ENCODE measurements at regions not wholly inside any gene's neighbourhood (a gene's known extent, or its start where the extent isn't known, plus 50 kb on each side); places are given as distances from the start of the nearest gene placed in this dataset.

GRCh38 chr7:85947767-85948166 is 695.9 kb upstream of the GRM3 start:
- Histone ChIP-seq H3K9me3 (peaks cover 11% of the 10 kb centered on the region), H3K4me1 (no peaks in the 10 kb centered on the region), H3K4me3 (no peak overlapping the region), H3K36me3 (no peaks in the 10 kb centered on the region), H3K27ac (no peak overlapping the region), H3K27me3 (no peaks in the 10 kb centered on the region)
- ATAC-seq (no peak), DNase-seq (no peak)
- intact Hi-C loops (cut with DNase I), result no loop called here
- TF ChIP-seq CTCF (IDR thresholded peaks at IDR 0.05), result no peak

- DNase-seq (no peak), ATAC-seq (no peak)
- Histone ChIP-seq H3K9me3 (no peaks in the 10 kb centered on the region), H3K4me3 (no peak overlapping the region), H3K27ac (no peak overlapping the region), H3K27me3 (no peaks in the 10 kb centered on the region), H3K4me1 (no peaks in the 10 kb centered on the region), H3K36me3 (no peaks in the 10 kb centered on the region)
- intact Hi-C loops (cut with DNase I), result no loop called here
- no peak for TF ChIP-seq CTCF (IDR thresholded peaks at IDR 0.05)
Measured at GRCh38 chr7:85940798-85941197, 702.9 kb upstream of the GRM3 start.

- Histone ChIP-seq H3K27me3 (no peaks in the 10 kb centered on the region), H3K4me1 (no peaks in the 10 kb centered on the region), H3K9me3 (no peaks in the 10 kb centered on the region), H3K36me3 (no peaks in the 10 kb centered on the region), H3K4me3 (no peak overlapping the region), H3K27ac (no peak overlapping the region)
- DNase-seq (no peak), ATAC-seq (no peak)
- intact Hi-C loops (cut with DNase I), result no loop called here
- TF ChIP-seq CTCF (IDR thresholded peaks at IDR 0.05), result no peak
Measured at GRCh38 chr7:85931919-85932318, 711.8 kb upstream of the GRM3 start.

- Histone ChIP-seq H3K27me3 (no peaks in the 10 kb centered on the region), H3K36me3 (no peaks in the 10 kb centered on the region), H3K4me3 (no peak overlapping the region), H3K27ac (no peak overlapping the region), H3K9me3 (no peaks in the 10 kb centered on the region), H3K4me1 (no peaks in the 10 kb centered on the region)
- intact Hi-C loops (cut with DNase I), result no loop called here
- no peak for DNase-seq
- no peak for TF ChIP-seq CTCF (IDR thresholded peaks at IDR 0.05)
- ATAC-seq, result no peak
Measured at GRCh38 chr7:85928500-85928899, 715.2 kb upstream of the GRM3 start.

- DNase-seq (no peak), ATAC-seq (no peak)
- TF ChIP-seq CTCF (IDR thresholded peaks at IDR 0.05), result no peak
- no peaks in the 10 kb centered on the region for H3K9me3 ChIP-seq
- H3K27ac ChIP-seq, result no peak overlapping the region
- no peak overlapping the region for H3K4me3 ChIP-seq
- no peaks in the 10 kb centered on the region for H3K27me3 ChIP-seq
- intact Hi-C loops (cut with DNase I), result no loop called here
- H3K36me3 ChIP-seq, result no peaks in the 10 kb centered on the region
- no peaks in the 10 kb centered on the region for H3K4me1 ChIP-seq
Measured at GRCh38 chr7:85927226-85927625, 716.5 kb upstream of the GRM3 start.

- DNase-seq, result no peak
- intact Hi-C loops (cut with DNase I), result no loop called here
- no peaks in the 10 kb centered on the region for H3K36me3 ChIP-seq
- H3K4me1 ChIP-seq, result no peaks in the 10 kb centered on the region
- no peaks in the 10 kb centered on the region for H3K27me3 ChIP-seq
- ATAC-seq, result no peak
- no peak overlapping the region for H3K27ac ChIP-seq
- H3K4me3 ChIP-seq, result no peak overlapping the region
- H3K9me3 ChIP-seq, result no peaks in the 10 kb centered on the region
- no peak for TF ChIP-seq CTCF (IDR thresholded peaks at IDR 0.05)
Measured at GRCh38 chr7:85924062-85924461, 719.6 kb upstream of the GRM3 start.

Measured in upper lobe of right lung (tissue), 1 donor.